CD4-positive, CD25-positive, alpha-beta regulatory T cell (primary cell): ENCODE measurements at regions not wholly inside any gene's neighbourhood (a gene's known extent, or its start where the extent isn't known, plus 50 kb on each side); places are given as distances from the start of the nearest gene placed in this dataset.

Experiments
- ATAC-seq, 2 donors: fragments of 150-1000 bp; cut with Tn5 transposase; one replicate each; pipeline ENCODE4 v1.10.0; 2021; ENCODE audit warnings: low read depth in 2 of 2, moderate number of reproducible peaks in 2 of 2, moderate library complexity in 1 of 2
- DNase-seq, 3 donors: peaks; one replicate each; pipeline versions ENCODE4 v3.0.0 to v3.0.0-alpha.2; 2012 to 2022; ENCODE audit warnings: mixed read lengths in 1 of 3
- H3K27ac ChIP-seq: one replicate; pipeline ENCODE4 v1.7.0; 2013; ENCODE audit warnings: mild to moderate bottlenecking, low read length; ENCODE audit not compliant: insufficient read depth, poor library complexity, severe bottlenecking
- H3K27me3 ChIP-seq: one replicate; pipeline ENCODE4 v1.7.0; 2013; ENCODE audit warnings: low read length; ENCODE audit not compliant: control insufficient read depth, insufficient read depth
- H3K36me3 ChIP-seq: one replicate; pipeline ENCODE4 v1.7.0; 2013; ENCODE audit warnings: mild to moderate bottlenecking, low read length, moderate library complexity; ENCODE audit not compliant: control insufficient read depth, insufficient read depth
- H3K4me1 ChIP-seq: 2 replicates; pipeline ENCODE4 v1.7.0; 2013; ENCODE audit warnings: mild to moderate bottlenecking, low read length; ENCODE audit not compliant: insufficient read depth, control insufficient read depth, poor library complexity, severe bottlenecking
- H3K4me3 ChIP-seq: one replicate; pipeline ENCODE4 v1.7.0; 2013; ENCODE audit warnings: low read depth, mild to moderate bottlenecking, low read length, moderate library complexity
- H3K9me3 ChIP-seq, 2 experiments: 1 replicate in 1 of 2; 2 replicates in 1 of 2; pipeline ENCODE4 v1.7.0; 2013; ENCODE audit warnings: low read length in 2 of 2, mild to moderate bottlenecking in 1 of 2, moderate library complexity in 1 of 2; ENCODE audit not compliant: control insufficient read depth in 2 of 2
- H3K27ac Mint-ChIP-seq, 3 donors: one replicate each; pipeline ENCODE4 v1.8.0; 2020 to 2022; ENCODE audit warnings: mild to moderate bottlenecking in 3 of 3, mixed read lengths in 3 of 3, moderate library complexity in 2 of 3
- H3K27me3 Mint-ChIP-seq: one replicate; pipeline ENCODE4 v1.8.0; 2022; ENCODE audit warnings: mild to moderate bottlenecking, mixed read lengths
- H3K36me3 Mint-ChIP-seq: one replicate; pipeline ENCODE4 v1.8.0; 2020; ENCODE audit warnings: mixed read lengths
- H3K4me1 Mint-ChIP-seq, 4 donors: one replicate each; pipeline ENCODE4 v1.8.0; 2020 to 2022; ENCODE audit warnings: mixed read lengths in 4 of 4, mild to moderate bottlenecking in 1 of 4
- H3K4me3 Mint-ChIP-seq, 4 donors: one replicate each; pipeline ENCODE4 v1.8.0; 2020 to 2022; ENCODE audit warnings: mild to moderate bottlenecking in 4 of 4, mixed read lengths in 4 of 4, moderate library complexity in 3 of 4
- H3K9me3 Mint-ChIP-seq, 7 donors: one replicate each; pipeline ENCODE4 v1.8.0; 2020 to 2022; ENCODE audit warnings: mixed read lengths in 7 of 7, mild to moderate bottlenecking in 3 of 7, moderate library complexity in 2 of 7

GRCh38 chr20:47868236-47868635 is 83.0 kb upstream of the SULF2 start:
- peaks cover 4% of the 10 kb centered on the region for H3K27me3 ChIP-seq
- peaks cover 11% of the 10 kb centered on the region for H3K27me3 Mint-ChIP-seq
- peaks cover 0 to 3% (median 0%) of the 10 kb centered on the region in 7 donors for H3K9me3 Mint-ChIP-seq
- H3K27ac ChIP-seq: no peak overlapping the region
- no peak overlapping the region for H3K27ac Mint-ChIP-seq
- ATAC-seq: no peak
- DNase-seq: no peak
- H3K9me3 ChIP-seq: no peaks in the 10 kb centered on the region
- H3K4me3 Mint-ChIP-seq: no peak overlapping the region
- no peak overlapping the region for H3K4me3 ChIP-seq
- H3K4me1 Mint-ChIP-seq: peaks cover 0 to 2% (median 0%) of the 10 kb centered on the region in 4 donors
- no peaks in the 10 kb centered on the region for H3K36me3 Mint-ChIP-seq
- no peaks in the 10 kb centered on the region for H3K4me1 ChIP-seq
- H3K36me3 ChIP-seq: no peaks in the 10 kb centered on the region

GRCh38 chr20:47867831-47868230 is 82.5 kb upstream of the SULF2 start:
- Mint-ChIP-seq H3K4me3 (no peak overlapping the region), H3K27ac (no peak overlapping the region), H3K36me3 (no peaks in the 10 kb centered on the region), H3K27me3 (peaks cover 11% of the 10 kb centered on the region), H3K4me1 (peaks cover 0 to 2% (median 0%) of the 10 kb centered on the region in 4 donors), H3K9me3 (peaks cover 0 to 3% (median 0%) of the 10 kb centered on the region in 7 donors)
- ATAC-seq: no peak
- no peak for DNase-seq
- H3K4me3 ChIP-seq: no peak overlapping the region
- H3K36me3 ChIP-seq: no peaks in the 10 kb centered on the region
- H3K9me3 ChIP-seq: no peaks in the 10 kb centered on the region
- no peaks in the 10 kb centered on the region for H3K4me1 ChIP-seq
- peaks cover 4% of the 10 kb centered on the region for H3K27me3 ChIP-seq
- no peak overlapping the region for H3K27ac ChIP-seq

DNA sequence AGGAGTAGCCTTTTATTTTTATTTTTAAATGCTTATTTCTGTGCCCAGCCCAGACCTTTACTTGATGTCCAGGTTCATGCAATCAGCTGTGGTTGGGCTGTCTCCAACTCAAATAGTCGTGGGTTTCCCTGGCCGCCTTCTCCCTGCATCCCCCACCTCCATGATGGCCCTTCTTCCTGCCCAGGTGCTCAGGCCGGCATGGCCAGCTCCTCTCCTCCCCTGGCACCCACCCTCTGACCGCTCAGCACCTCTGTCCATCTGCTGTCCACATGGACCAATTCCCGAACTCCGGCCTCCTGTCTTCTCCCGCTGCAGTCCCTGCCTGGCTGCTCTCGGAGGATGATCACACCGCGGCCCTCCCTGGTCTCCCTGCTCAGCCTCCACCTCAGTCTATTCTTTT is 81.2 kb upstream of the SULF2 start:
- H3K27me3 ChIP-seq: peaks cover 4% of the 10 kb centered on the region
- DNase-seq: no peak
- H3K36me3 Mint-ChIP-seq: no peaks in the 10 kb centered on the region
- no peak overlapping the region for H3K27ac ChIP-seq
- H3K27me3 Mint-ChIP-seq: peaks cover 6% of the 10 kb centered on the region
- no peaks in the 10 kb centered on the region for H3K4me1 ChIP-seq
- no peak overlapping the region for H3K27ac Mint-ChIP-seq
- no peak overlapping the region for H3K4me3 Mint-ChIP-seq
- ATAC-seq: no peak
- H3K4me1 Mint-ChIP-seq: peaks cover 0 to 2% (median 0%) of the 10 kb centered on the region in 4 donors
- H3K36me3 ChIP-seq: no peaks in the 10 kb centered on the region
- H3K4me3 ChIP-seq: no peak overlapping the region
- H3K9me3 Mint-ChIP-seq: peaks cover 0 to 3% (median 0%) of the 10 kb centered on the region in 7 donors
- no peaks in the 10 kb centered on the region for H3K9me3 ChIP-seq

GRCh38 chr20:47865912-47866311 is 80.6 kb upstream of the SULF2 start:
- no peak for DNase-seq
- Mint-ChIP-seq H3K4me1 (peaks cover 0 to 2% (median 0%) of the 10 kb centered on the region in 4 donors), H3K36me3 (no peaks in the 10 kb centered on the region), H3K27ac (no peak overlapping the region), H3K27me3 (peaks cover 6% of the 10 kb centered on the region), H3K4me3 (no peak overlapping the region), H3K9me3 (peaks cover 0 to 3% (median 0%) of the 10 kb centered on the region in 7 donors)
- Histone ChIP-seq H3K27me3 (peaks cover 4% of the 10 kb centered on the region), H3K4me1 (no peaks in the 10 kb centered on the region), H3K4me3 (no peak overlapping the region), H3K27ac (no peak overlapping the region), H3K9me3 (no peaks in the 10 kb centered on the region), H3K36me3 (no peaks in the 10 kb centered on the region)
- no peak for ATAC-seq

DNA sequence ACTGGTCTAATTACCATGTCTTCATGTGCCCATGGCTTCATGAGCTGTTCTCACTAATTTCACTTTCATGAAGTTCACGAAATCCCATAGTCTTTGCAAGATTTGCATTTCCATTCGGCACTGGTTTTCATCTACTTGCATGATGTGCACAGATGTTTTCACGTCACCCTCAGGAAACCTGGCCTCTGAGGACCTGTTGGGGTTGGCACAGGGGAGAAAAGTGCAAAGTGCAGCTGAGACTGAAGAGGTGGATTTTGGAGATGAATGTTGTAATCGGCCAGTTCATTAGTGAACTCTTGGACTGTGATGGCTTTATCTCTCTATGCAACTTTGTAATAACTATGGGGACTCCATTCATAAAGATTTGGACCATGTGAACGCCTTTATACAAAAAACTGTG is 80.2 kb upstream of the SULF2 start:
- DNase-seq (no peak), ATAC-seq (no peak)
- peaks cover 0 to 2% (median 0%) of the 10 kb centered on the region in 4 donors for H3K4me1 Mint-ChIP-seq
- H3K36me3 ChIP-seq: no peaks in the 10 kb centered on the region
- H3K27ac ChIP-seq: no peak overlapping the region
- H3K4me1 ChIP-seq: no peaks in the 10 kb centered on the region
- H3K9me3 ChIP-seq: no peaks in the 10 kb centered on the region
- H3K9me3 Mint-ChIP-seq: peaks cover 0 to 3% (median 0%) of the 10 kb centered on the region in 7 donors
- peaks cover 3% of the 10 kb centered on the region for H3K27me3 Mint-ChIP-seq
- H3K4me3 Mint-ChIP-seq: no peak overlapping the region
- no peaks in the 10 kb centered on the region for H3K36me3 Mint-ChIP-seq
- H3K27ac Mint-ChIP-seq: no peak overlapping the region
- H3K4me3 ChIP-seq: no peak overlapping the region
- peaks cover 4% of the 10 kb centered on the region for H3K27me3 ChIP-seq

- no peak overlapping the region for H3K4me3 Mint-ChIP-seq
Measured at GRCh38 chr20:47863981-47864380, 78.7 kb upstream of the SULF2 start.

GRCh38 chr20:47863315-47863965 is 78.2 kb upstream of the SULF2 start:
- Histone ChIP-seq H3K27me3 (peaks cover 4% of the 10 kb centered on the region), H3K4me3 (no peak overlapping the region), H3K36me3 (no peaks in the 10 kb centered on the region), H3K9me3 (no peaks in the 10 kb centered on the region), H3K27ac (no peak overlapping the region), H3K4me1 (no peaks in the 10 kb centered on the region)
- Mint-ChIP-seq H3K27ac (no peak overlapping the region), H3K9me3 (peaks cover 0 to 3% (median 0%) of the 10 kb centered on the region in 7 donors), H3K36me3 (no peaks in the 10 kb centered on the region), H3K4me1 (peaks cover 0 to 2% (median 0%) of the 10 kb centered on the region in 4 donors), H3K4me3 (no peak overlapping the region), H3K27me3 (no peaks in the 10 kb centered on the region)
- DNase-seq: no peak
- no peak for ATAC-seq

More at GRCh38 chr20:47863981-47864380, 78.7 kb upstream of the SULF2 start:
- Histone ChIP-seq H3K27ac (no peak overlapping the region), H3K4me3 (no peak overlapping the region), H3K36me3 (no peaks in the 10 kb centered on the region), H3K9me3 (no peaks in the 10 kb centered on the region), H3K4me1 (no peaks in the 10 kb centered on the region), H3K27me3 (peaks cover 4% of the 10 kb centered on the region)
- no peaks in the 10 kb centered on the region for H3K27me3 Mint-ChIP-seq
- H3K36me3 Mint-ChIP-seq: no peaks in the 10 kb centered on the region
- H3K4me1 Mint-ChIP-seq: peaks cover 0 to 2% (median 0%) of the 10 kb centered on the region in 4 donors
- ATAC-seq (no peak), DNase-seq (no peak)
- H3K9me3 Mint-ChIP-seq: peaks cover 0 to 3% (median 0%) of the 10 kb centered on the region in 7 donors
- no peak overlapping the region for H3K27ac Mint-ChIP-seq
